ENCODE measurements at regions not wholly inside any gene's neighbourhood (a gene's known extent, or its start where the extent isn't known, plus 50 kb on each side); places are given as distances from the start of the nearest gene placed in this dataset.

GRCh38 chr11:115684135-115684534, 179.9 kb upstream of the CADM1 start:
- ChIA-PET CTCF (no interaction called here), POLR2A (no interaction called here)
- Histone ChIP-seq H3K36me3 (replicated peaks in 1 of 2; ENCODE audit: control insufficient read depth in 1 of 2, insufficient read depth in 2 of 2, low read length in 1 of 2) (no peaks in the 10 kb centered on the region), H3K9me3 (no peaks in the 10 kb centered on the region), H3F3A (replicated peaks; ENCODE audit: insufficient read depth) (no peaks in the 10 kb centered on the region), H3K27ac (ENCODE audit: low read depth in 2 of 2, low read length in 1 of 2) (no peak overlapping the region), H3K27me3 (ENCODE audit: insufficient read depth) (no peaks in the 10 kb centered on the region), H3K9ac (no peak overlapping the region), H3K79me2 (ENCODE audit: insufficient read depth) (no peaks in the 10 kb centered on the region), H3K4me1 (ENCODE audit: control insufficient read depth in 1 of 2, insufficient read depth in 2 of 2, low read depth in 1 of 2, low read length in 1 of 2) (peaks cover 0 to 7% of the 10 kb centered on the region in 2 experiments; a peak in 1 of 4 replicates), H4K20me1 (ENCODE audit: insufficient read depth) (no peaks in the 10 kb centered on the region), H3K4me2 (no peak overlapping the region), H3K9me2 (no peaks in the 10 kb centered on the region), H3K4me3 (ENCODE audit: low read depth in 2 of 2, low read length in 1 of 2) (no peak overlapping the region), H2AFZ (ENCODE audit: low read depth) (no peak overlapping the region)
- DNase-seq = no peak
- WGBS (ENCODE audit: low lambda C conversion rate) = 58% methylated on average over 2 of the region's 2 CpGs
- TF ChIP-seq POLR2AphosphoS5 (IDR thresholded peaks at IDR 0.05; ENCODE audit: low read depth, low read length) (no peak), PBX3 (IDR thresholded peaks at IDR 0.05) (no peak), CHD2 (IDR thresholded peaks at IDR 0.05; ENCODE audit: low read length, partially characterized antibody) (no peak)

GRCh38 chr11:115682888-115683287, 178.7 kb upstream of the CADM1 start:
- WGBS (ENCODE audit: low lambda C conversion rate) = 60% methylated on average over 3 of the region's 3 CpGs
- DNase-seq = no peak
- ChIA-PET POLR2A (no interaction called here), CTCF (no interaction called here)
- Histone ChIP-seq H2AFZ (ENCODE audit: low read depth) (no peak overlapping the region), H3K4me3 (ENCODE audit: low read depth in 2 of 2, low read length in 1 of 2) (no peak overlapping the region), H3K4me2 (no peak overlapping the region), H3K9ac (no peak overlapping the region), H3F3A (replicated peaks; ENCODE audit: insufficient read depth) (no peaks in the 10 kb centered on the region), H3K9me3 (no peaks in the 10 kb centered on the region), H3K4me1 (ENCODE audit: control insufficient read depth in 1 of 2, insufficient read depth in 2 of 2, low read depth in 1 of 2, low read length in 1 of 2) (peaks cover 0 to 15% of the 10 kb centered on the region in 2 experiments; a peak in 1 of 4 replicates), H3K27ac (ENCODE audit: low read depth in 2 of 2, low read length in 1 of 2) (no peak overlapping the region), H3K27me3 (ENCODE audit: insufficient read depth) (no peaks in the 10 kb centered on the region), H3K36me3 (replicated peaks in 1 of 2; ENCODE audit: control insufficient read depth in 1 of 2, insufficient read depth in 2 of 2, low read length in 1 of 2) (no peaks in the 10 kb centered on the region), H3K79me2 (ENCODE audit: insufficient read depth) (no peaks in the 10 kb centered on the region), H3K9me2 (no peaks in the 10 kb centered on the region), H4K20me1 (ENCODE audit: insufficient read depth) (no peaks in the 10 kb centered on the region)
- TF ChIP-seq FOXJ3 (CRISPR knock-in tag; IDR thresholded peaks at IDR 0.05) (no peak), TEAD4 (IDR thresholded peaks at IDR 0.05; ENCODE audit: borderline replicate concordance, insufficient read depth) (no peak), GABPA (IDR thresholded peaks at IDR 0.05; ENCODE audit: low read depth) (no peak), RCOR1 (IDR thresholded peaks at IDR 0.05; ENCODE audit: low read length) (no peak), EZH2phosphoT487 (IDR thresholded peaks at IDR 0.05; ENCODE audit: borderline replicate concordance, low read depth) (no peak), PBX3 (IDR thresholded peaks at IDR 0.05) (no peak), MAX (IDR thresholded peaks at IDR 0.05; ENCODE audit: low read depth) (no peak), NRF1 (IDR thresholded peaks at IDR 0.05; ENCODE audit: low read depth, low read length) (no peak), RAD21 (IDR thresholded peaks at IDR 0.05; ENCODE audit: low read length) (no peak), TAF1 (IDR thresholded peaks at IDR 0.05; ENCODE audit: borderline replicate concordance, low read depth, low read length) (no peak)

Measured in SK-N-SH (cell line).